ENCODE measurements at regions not wholly inside any gene's neighbourhood (a gene's known extent, or its start where the extent isn't known, plus 50 kb on each side); places are given as distances from the start of the nearest gene placed in this dataset.

DNA sequence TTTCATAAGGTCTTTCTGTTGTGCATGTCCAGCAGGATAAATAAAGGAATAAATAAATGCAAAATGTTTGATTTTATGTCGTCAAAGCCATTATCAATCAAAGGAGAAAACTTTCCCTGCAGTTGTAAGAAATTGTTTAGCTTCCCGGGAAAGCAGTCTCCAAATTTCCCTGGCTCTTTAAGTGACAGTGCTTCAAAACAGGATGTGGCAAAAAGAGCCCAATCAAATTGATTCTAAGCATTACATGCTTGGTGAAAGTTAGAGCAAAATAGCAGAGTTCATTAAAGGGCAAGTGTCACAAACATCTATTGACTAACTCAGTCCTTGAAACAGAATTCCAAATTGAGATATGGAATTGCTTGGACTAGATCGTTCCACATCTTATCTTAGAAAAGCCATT lies 704.1 kb downstream of the PRELID2 start:
- TF ChIP-seq, protein P1, sequence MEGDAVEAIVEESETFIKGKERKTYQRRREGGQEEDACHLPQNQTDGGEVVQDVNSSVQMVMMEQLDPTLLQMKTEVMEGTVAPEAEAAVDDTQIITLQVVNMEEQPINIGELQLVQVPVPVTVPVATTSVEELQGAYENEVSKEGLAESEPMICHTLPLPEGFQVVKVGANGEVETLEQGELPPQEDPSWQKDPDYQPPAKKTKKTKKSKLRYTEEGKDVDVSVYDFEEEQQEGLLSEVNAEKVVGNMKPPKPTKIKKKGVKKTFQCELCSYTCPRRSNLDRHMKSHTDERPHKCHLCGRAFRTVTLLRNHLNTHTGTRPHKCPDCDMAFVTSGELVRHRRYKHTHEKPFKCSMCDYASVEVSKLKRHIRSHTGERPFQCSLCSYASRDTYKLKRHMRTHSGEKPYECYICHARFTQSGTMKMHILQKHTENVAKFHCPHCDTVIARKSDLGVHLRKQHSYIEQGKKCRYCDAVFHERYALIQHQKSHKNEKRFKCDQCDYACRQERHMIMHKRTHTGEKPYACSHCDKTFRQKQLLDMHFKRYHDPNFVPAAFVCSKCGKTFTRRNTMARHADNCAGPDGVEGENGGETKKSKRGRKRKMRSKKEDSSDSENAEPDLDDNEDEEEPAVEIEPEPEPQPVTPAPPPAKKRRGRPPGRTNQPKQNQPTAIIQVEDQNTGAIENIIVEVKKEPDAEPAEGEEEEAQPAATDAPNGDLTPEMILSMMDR (IDR thresholded peaks at IDR 0.05; ENCODE audit: borderline replicate concordance, extremely low read depth, low read length, poor library complexity, severe bottlenecking): no peak
- TF ChIP-seq EZH2 (IDR thresholded peaks at IDR 0.05; ENCODE audit: borderline replicate concordance, low read depth, low read length, severe bottlenecking): no peak
